Suprapubic skin (tissue), 4 donors: ENCODE measurements at regions not wholly inside any gene's neighbourhood (a gene's known extent, or its start where the extent isn't known, plus 50 kb on each side); places are given as distances from the start of the nearest gene placed in this dataset.

Source experiments
- DNase-seq, 2 donors: peaks; one replicate each; pipeline ENCODE4 v3.0.0-alpha.2; 2019; ENCODE audit warnings: low spot score in 2 of 2
- H3K27ac ChIP-seq: fragments of 200-600 bp; sonication (generic); one replicate; pipeline ENCODE4 v1.5.1; 2019
- H3K27me3 ChIP-seq: fragments of 200-600 bp; sonication (generic); one replicate; pipeline ENCODE4 v1.5.1; 2019
- H3K36me3 ChIP-seq: fragments of 200-600 bp; sonication (generic); one replicate; pipeline ENCODE4 v1.5.1; 2019
- H3K4me1 ChIP-seq: fragments of 200-600 bp; sonication (generic); one replicate; pipeline ENCODE4 v1.5.1; 2019
- H3K4me3 ChIP-seq: fragments of 200-600 bp; sonication (generic); one replicate; pipeline ENCODE4 v1.5.1; 2019; ENCODE audit warnings: mild to moderate bottlenecking
- H3K9me3 ChIP-seq: fragments of 200-600 bp; sonication (generic); one replicate; pipeline ENCODE4 v1.5.1; 2019
- CTCF ChIP-seq, 2 donors: fragments of 200-600 bp in 1 of 2; fragments of 450-650 bp in 1 of 2; sonication (generic) in 1 of 2; IDR thresholded peaks; one replicate each; pipeline ENCODE4 v1.5.1; 2016 to 2019; ENCODE audit warnings: antibody characterized with exemption in 2 of 2, mild to moderate bottlenecking in 1 of 2, moderate library complexity in 1 of 2
- EP300 ChIP-seq: sonication (generic); formaldehyde crosslinking; IDR thresholded peaks from one replicate; pipeline ENCODE4 v1.6.1; 2017; ENCODE audit warnings: antibody characterized with exemption
- POLR2A ChIP-seq, 2 donors: fragments of 450-650 bp; IDR thresholded peaks; one replicate each; pipeline ENCODE4 v1.6.1; 2017; ENCODE audit warnings: antibody characterized with exemption in 2 of 2, mild to moderate bottlenecking in 2 of 2, moderate library complexity in 2 of 2
- POLR2AphosphoS5 ChIP-seq, 3 donors: sonication (generic); formaldehyde crosslinking; IDR thresholded peaks; one replicate each; pipeline ENCODE4 v1.6.1; 2017; ENCODE audit warnings: antibody characterized with exemption in 3 of 3
- WGBS: methylation state at CpG from one replicate; pipeline ENCODE4 v1.1.5; 2018; 5-methylcytosine and 5-hydroxymethylcytosine counted together

DNA sequence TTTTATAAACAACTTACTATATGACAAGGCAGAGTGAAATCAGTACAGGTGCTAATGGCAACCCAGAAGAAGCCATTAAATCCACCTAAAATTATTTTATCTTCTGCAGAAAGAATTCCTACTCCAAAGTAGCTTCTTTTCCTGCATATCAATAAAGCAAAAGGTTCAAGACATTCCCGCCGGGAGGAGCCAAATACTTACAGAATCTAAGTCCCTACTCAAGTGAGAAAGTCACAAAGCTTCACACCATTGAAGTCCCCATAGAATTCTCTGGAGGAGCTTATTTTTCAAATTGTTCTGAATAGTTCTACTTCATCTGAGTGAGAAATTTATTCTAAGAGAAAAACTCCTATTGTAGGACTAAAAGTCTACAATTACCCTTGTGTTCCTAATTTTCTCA is 233.7 kb upstream of the HNRNPA3 start:
- no peak overlapping the region for H3K4me3 ChIP-seq
- no peak for DNase-seq
- no peaks in the 10 kb centered on the region for H3K36me3 ChIP-seq
- no peak overlapping the region for H3K27ac ChIP-seq
- no peaks in the 10 kb centered on the region for H3K9me3 ChIP-seq
- TF ChIP-seq EP300 (no peak), CTCF (IDR thresholded peaks at IDR 0.05) (no peak), POLR2A (IDR thresholded peaks at IDR 0.05) (no peak), POLR2AphosphoS5 (IDR thresholded peaks at IDR 0.05) (no peak)
- WGBS: 90% methylated on average over 2 of the region's 2 CpGs
- H3K4me1 ChIP-seq: peaks cover 3% of the 10 kb centered on the region
- H3K27me3 ChIP-seq: no peaks in the 10 kb centered on the region

DNA sequence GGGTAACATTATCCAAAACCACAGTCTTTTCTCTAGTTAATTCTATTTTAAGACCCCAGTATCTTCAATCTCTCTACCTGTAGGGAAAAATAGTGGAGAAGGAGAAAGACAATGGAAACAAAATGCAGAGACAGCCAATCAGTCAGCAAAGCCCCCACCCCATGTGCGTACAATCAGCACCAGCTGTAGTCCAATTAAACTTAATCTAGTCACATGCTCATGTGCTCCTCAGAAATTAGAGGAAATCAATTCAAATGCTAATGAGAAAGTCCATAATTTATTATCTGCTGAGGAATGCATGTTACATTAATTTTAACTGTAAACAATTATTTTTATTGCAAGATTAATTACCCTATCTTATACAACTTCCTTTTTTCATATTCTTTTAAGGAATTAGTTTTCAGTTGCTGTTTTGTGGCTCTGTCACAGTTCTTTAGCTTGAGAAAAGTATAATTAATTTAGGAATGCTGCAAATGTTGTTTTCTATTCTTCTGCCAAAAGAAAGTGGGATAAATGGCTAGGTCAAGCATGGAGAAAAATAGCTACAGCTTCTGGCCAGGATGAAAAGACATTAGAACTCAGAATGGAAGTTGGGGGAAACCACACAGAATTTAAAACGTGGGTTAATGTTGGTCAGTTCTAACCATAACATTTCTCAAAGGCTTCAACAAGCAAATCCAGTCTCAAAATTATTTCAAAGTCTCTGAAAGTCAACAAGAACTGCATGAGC is 232.4 kb upstream of the HNRNPA3 start:
- no peak for TF ChIP-seq POLR2A (IDR thresholded peaks at IDR 0.05)
- no peak for TF ChIP-seq EP300
- no peak for TF ChIP-seq POLR2AphosphoS5 (IDR thresholded peaks at IDR 0.05)
- no peak for TF ChIP-seq CTCF (IDR thresholded peaks at IDR 0.05)
- 65% methylated on average over 2 of the region's 2 CpGs for WGBS
- H3K36me3 ChIP-seq: no peaks in the 10 kb centered on the region
- H3K27ac ChIP-seq: no peak overlapping the region
- DNase-seq: no peak
- H3K9me3 ChIP-seq: no peaks in the 10 kb centered on the region
- H3K4me1 ChIP-seq: peaks cover 3% of the 10 kb centered on the region
- H3K27me3 ChIP-seq: peaks cover 5% of the 10 kb centered on the region
- no peak overlapping the region for H3K4me3 ChIP-seq

- Histone ChIP-seq H3K4me3 (no peak overlapping the region), H3K27ac (no peak overlapping the region), H3K27me3 (peaks cover 5% of the 10 kb centered on the region), H3K36me3 (no peaks in the 10 kb centered on the region), H3K9me3 (no peaks in the 10 kb centered on the region), H3K4me1 (no peaks in the 10 kb centered on the region)
- TF ChIP-seq CTCF (IDR thresholded peaks at IDR 0.05) (no peak), POLR2A (IDR thresholded peaks at IDR 0.05) (no peak), EP300 (no peak), POLR2AphosphoS5 (IDR thresholded peaks at IDR 0.05) (no peak)
- DNase-seq: no peak
- 94% methylated on average over 4 of the region's 4 CpGs for WGBS
These were observed 227.6 kb upstream of the HNRNPA3 start for GRCh38 chr2:176984987-176985386.

GRCh38 chr2:176985871-176986270 is 226.7 kb upstream of the HNRNPA3 start:
- Histone ChIP-seq H3K27ac (no peak overlapping the region), H3K4me1 (no peaks in the 10 kb centered on the region), H3K27me3 (peaks cover 5% of the 10 kb centered on the region), H3K9me3 (no peaks in the 10 kb centered on the region), H3K36me3 (no peaks in the 10 kb centered on the region), H3K4me3 (no peak overlapping the region)
- DNase-seq: no peak
- WGBS: 57% methylated on average over 2 of the region's 2 CpGs
- TF ChIP-seq CTCF (IDR thresholded peaks at IDR 0.05): no peak
- no peak for TF ChIP-seq POLR2AphosphoS5 (IDR thresholded peaks at IDR 0.05)
- no peak for TF ChIP-seq POLR2A (IDR thresholded peaks at IDR 0.05)
- TF ChIP-seq EP300: no peak

GRCh38 chr2:176986487-176986886 is 226.1 kb upstream of the HNRNPA3 start:
- H3K9me3 ChIP-seq: no peaks in the 10 kb centered on the region
- H3K4me3 ChIP-seq: no peak overlapping the region
- no peak for DNase-seq
- peaks cover 5% of the 10 kb centered on the region for H3K27me3 ChIP-seq
- H3K36me3 ChIP-seq: no peaks in the 10 kb centered on the region
- no peak overlapping the region for H3K27ac ChIP-seq
- no peaks in the 10 kb centered on the region for H3K4me1 ChIP-seq
- TF ChIP-seq EP300 (no peak), POLR2A (IDR thresholded peaks at IDR 0.05) (no peak), CTCF (IDR thresholded peaks at IDR 0.05) (no peak), POLR2AphosphoS5 (IDR thresholded peaks at IDR 0.05) (no peak)
- 58% methylated on average over 5 of the region's 5 CpGs for WGBS
